CD4-positive, alpha-beta memory T cell (primary cell): ENCODE measurements at regions not wholly inside any gene's neighbourhood (a gene's known extent, or its start where the extent isn't known, plus 50 kb on each side); places are given as distances from the start of the nearest gene placed in this dataset.

Source experiments
- CTCF ChIA-PET: fragments of 350-600 bp; sonication (Branson Sonifier 250); formaldehyde crosslinking; loops from one replicate; lab custom pipeline; 2021; ENCODE audit warnings: inconsistent platforms; ENCODE audit not compliant: partially characterized antibody; lab: Charles Lee
- POLR2A ChIA-PET: fragments of 350-600 bp; sonication (Branson Sonifier 250); formaldehyde crosslinking; loops from one replicate; lab custom pipeline; 2021; ENCODE audit not compliant: partially characterized antibody; lab: Charles Lee
- DNase-seq, 5 donors: peaks; one replicate each; pipeline versions ENCODE4 v3.0.0 to v3.0.0-alpha.2; 2020 to 2022; ENCODE audit warnings: mixed read lengths in 1 of 5
- H3K27ac ChIP-seq: one replicate; pipeline ENCODE4 v1.7.0; 2013; ENCODE audit warnings: low read depth, low read length
- H3K27me3 ChIP-seq: 2 replicates; pipeline ENCODE4 v1.7.0; 2013; ENCODE audit warnings: mild to moderate bottlenecking, low read length, moderate library complexity; ENCODE audit not compliant: insufficient read depth
- H3K36me3 ChIP-seq: 2 replicates; pipeline ENCODE4 v1.7.0; 2013; ENCODE audit warnings: mild to moderate bottlenecking, low read length, moderate library complexity; ENCODE audit not compliant: insufficient read depth
- H3K4me1 ChIP-seq: 2 replicates; pipeline ENCODE4 v1.7.0; 2013; ENCODE audit warnings: mild to moderate bottlenecking, low read length, moderate library complexity; ENCODE audit not compliant: insufficient read depth
- H3K4me3 ChIP-seq, 2 donors: one replicate each; pipeline ENCODE4 v1.7.0; 2013; ENCODE audit warnings: low read length in 2 of 2, mild to moderate bottlenecking in 1 of 2
- H3K9me3 ChIP-seq, 2 donors: one replicate each; pipeline ENCODE4 v1.7.0; 2013; ENCODE audit warnings: low read length in 2 of 2, control low read depth in 1 of 2; ENCODE audit not compliant: control insufficient read depth in 1 of 2
- H3K27ac Mint-ChIP-seq, 7 donors: one replicate each; pipeline ENCODE4 v1.8.0; 2020 to 2021; ENCODE audit warnings: mixed read lengths in 7 of 7, mild to moderate bottlenecking in 6 of 7, inconsistent platforms in 3 of 7, moderate library complexity in 3 of 7
- H3K27me3 Mint-ChIP-seq, 2 donors: one replicate each; pipeline ENCODE4 v1.8.0; 2020 to 2021; ENCODE audit warnings: mixed read lengths in 2 of 2
- H3K36me3 Mint-ChIP-seq, 2 donors: one replicate each; pipeline ENCODE4 v1.8.0; 2020 to 2021; ENCODE audit warnings: mixed read lengths in 2 of 2, inconsistent platforms in 1 of 2, mild to moderate bottlenecking in 1 of 2
- H3K4me1 Mint-ChIP-seq, 4 donors: one replicate each; pipeline ENCODE4 v1.8.0; 2020 to 2021; ENCODE audit warnings: mixed read lengths in 4 of 4, mild to moderate bottlenecking in 1 of 4
- H3K4me3 Mint-ChIP-seq, 8 donors: one replicate each; pipeline ENCODE4 v1.8.0; 2020 to 2021; ENCODE audit warnings: mixed read lengths in 8 of 8, mild to moderate bottlenecking in 7 of 8, moderate library complexity in 6 of 8, inconsistent platforms in 3 of 8
- H3K9me3 Mint-ChIP-seq, 8 donors: one replicate each; pipeline ENCODE4 v1.8.0; 2020 to 2021; ENCODE audit warnings: mixed read lengths in 8 of 8, mild to moderate bottlenecking in 5 of 8, inconsistent platforms in 3 of 8, moderate library complexity in 1 of 8
- intact Hi-C: fragments of 100-400 bp; cut with micrococcal nuclease; formaldehyde crosslinking; loops from one replicate; pipeline ENCODE4 v1.15.1; 2023

DNA sequence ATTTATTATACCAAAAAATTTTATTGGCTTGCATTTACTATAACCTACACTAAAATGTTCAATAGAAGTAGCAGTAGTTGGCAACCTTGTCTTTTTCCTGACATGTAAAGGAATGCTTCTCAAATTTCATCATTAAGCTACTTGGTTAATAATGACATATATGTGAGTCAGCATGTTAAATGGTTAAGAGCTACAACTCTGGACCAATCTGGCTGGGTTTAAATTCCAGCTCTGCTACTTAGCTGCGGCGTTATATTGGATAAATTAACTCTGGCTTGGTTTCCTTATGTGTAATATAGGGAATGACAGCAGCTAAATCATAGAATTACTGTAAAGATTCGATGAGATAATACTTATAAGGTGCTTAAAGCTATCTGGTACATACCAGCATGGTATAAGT is 53.7 kb upstream of the OTOGL start:
- peaks cover 0 to 1% of the 10 kb centered on the region in 2 donors for H3K27me3 Mint-ChIP-seq
- H3K36me3 Mint-ChIP-seq = no peaks in the 10 kb centered on the region
- Histone ChIP-seq H3K4me1 (no peaks in the 10 kb centered on the region), H3K4me3 (no peak overlapping the region), H3K9me3 (no peaks in the 10 kb centered on the region), H3K27me3 (no peaks in the 10 kb centered on the region), H3K36me3 (no peaks in the 10 kb centered on the region), H3K27ac (no peak overlapping the region)
- no peaks in the 10 kb centered on the region for H3K9me3 Mint-ChIP-seq
- intact Hi-C loops = no loop called here
- no peaks in the 10 kb centered on the region for H3K4me1 Mint-ChIP-seq
- H3K4me3 Mint-ChIP-seq = no peak overlapping the region
- H3K27ac Mint-ChIP-seq = no peak overlapping the region
- DNase-seq = no peak
- ChIA-PET POLR2A (no interaction called here), CTCF (interaction anchor here (0.7 to 1.3 kb wide), 3 partner anchors 8 to 142 kb away, joined by 3 to 6 read pairs (median 4); no protein-coding TSS in a partner anchor)

- Histone ChIP-seq H3K36me3 (no peaks in the 10 kb centered on the region), H3K27me3 (no peaks in the 10 kb centered on the region), H3K4me1 (no peaks in the 10 kb centered on the region), H3K27ac (no peak overlapping the region), H3K4me3 (no peak overlapping the region), H3K9me3 (no peaks in the 10 kb centered on the region)
- POLR2A ChIA-PET = no interaction called here
- CTCF ChIA-PET = interaction anchor here (1.0 kb wide), 1 partner anchor 11 kb away, joined by 3 read pairs; no protein-coding TSS in a partner anchor
- Mint-ChIP-seq H3K4me1 (peaks cover 0 to 3% (median 0%) of the 10 kb centered on the region in 4 donors), H3K4me3 (no peak overlapping the region), H3K27me3 (peaks cover 1 to 3% of the 10 kb centered on the region in 2 donors), H3K36me3 (no peaks in the 10 kb centered on the region), H3K27ac (no peak overlapping the region), H3K9me3 (peaks cover 0 to 2% (median 0%) of the 10 kb centered on the region in 8 donors)
- DNase-seq = no peak
- intact Hi-C loops = no loop called here
These were observed 54.7 kb upstream of the OTOGL start for GRCh38 chr12:80044694-80045046.

DNA sequence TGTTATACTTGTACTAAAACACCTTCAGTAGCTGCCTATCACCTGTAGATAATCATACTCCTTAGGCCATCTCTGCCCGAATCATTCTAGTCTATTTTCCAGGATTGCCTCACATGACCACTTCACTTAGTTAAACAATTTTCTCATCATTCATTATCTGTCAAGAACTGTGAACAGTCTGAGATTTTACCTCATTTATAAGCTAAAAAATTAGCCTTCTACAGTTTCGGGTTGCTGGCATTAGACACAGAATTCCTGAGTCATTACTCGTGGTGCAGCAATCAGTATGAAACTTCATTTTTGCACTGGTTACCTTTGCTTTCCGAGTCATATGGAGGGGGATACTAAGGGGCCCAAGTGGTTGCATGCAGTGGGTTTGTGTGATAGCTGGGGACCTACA is 57.6 kb upstream of the OTOGL start:
- no peaks in the 10 kb centered on the region for H3K36me3 Mint-ChIP-seq

GRCh38 chr12:80041071-80041470 is 58.3 kb upstream of the OTOGL start:
- H3K27me3 ChIP-seq = no peaks in the 10 kb centered on the region
- no peak overlapping the region for H3K4me3 ChIP-seq
- peaks cover 0 to 3% (median 0%) of the 10 kb centered on the region in 4 donors for H3K4me1 Mint-ChIP-seq
- ChIA-PET CTCF (interaction anchor here (0.8 kb wide), 1 partner anchor 146 kb away, joined by 3 read pairs; no protein-coding TSS in a partner anchor), POLR2A (no interaction called here)
- no peaks in the 10 kb centered on the region for H3K36me3 ChIP-seq
- no peak overlapping the region for H3K4me3 Mint-ChIP-seq
- no peak overlapping the region for H3K27ac ChIP-seq
- intact Hi-C loops = no loop called here
- no peak for DNase-seq
- H3K27me3 Mint-ChIP-seq = peaks cover 3 to 6% of the 10 kb centered on the region in 2 donors
- no peaks in the 10 kb centered on the region for H3K4me1 ChIP-seq
- H3K27ac Mint-ChIP-seq = no peak overlapping the region
- H3K9me3 ChIP-seq = no peaks in the 10 kb centered on the region
- peaks cover 0 to 2% (median 0%) of the 10 kb centered on the region in 8 donors for H3K9me3 Mint-ChIP-seq
- no peaks in the 10 kb centered on the region for H3K36me3 Mint-ChIP-seq

More for the DNA sequence above, 57.6 kb upstream of the OTOGL start:
- H3K27me3 ChIP-seq = no peaks in the 10 kb centered on the region
- H3K4me1 ChIP-seq = no peaks in the 10 kb centered on the region
- DNase-seq = no peak
- Mint-ChIP-seq H3K27ac (no peak overlapping the region), H3K4me3 (no peak overlapping the region), H3K4me1 (peaks cover 0 to 3% (median 0%) of the 10 kb centered on the region in 4 donors), H3K27me3 (peaks cover 3 to 6% of the 10 kb centered on the region in 2 donors), H3K9me3 (peaks cover 0 to 2% (median 0%) of the 10 kb centered on the region in 8 donors)
- H3K36me3 ChIP-seq = no peaks in the 10 kb centered on the region
- H3K27ac ChIP-seq = no peak overlapping the region
- POLR2A ChIA-PET = no interaction called here
- H3K9me3 ChIP-seq = no peaks in the 10 kb centered on the region
- H3K4me3 ChIP-seq = no peak overlapping the region
- intact Hi-C loops = no loop called here
- CTCF ChIA-PET = interaction anchor here (0.8 kb wide), 1 partner anchor 146 kb away, joined by 3 read pairs; no protein-coding TSS in a partner anchor

- peak overlapping the region in 1 of 7 donors; percentile 72 for H3K27ac Mint-ChIP-seq
- H3K9me3 Mint-ChIP-seq = peaks cover 0 to 2% (median 0%) of the 10 kb centered on the region in 8 donors
- ChIA-PET CTCF (no interaction called here), POLR2A (no interaction called here)
- Histone ChIP-seq H3K4me3 (no peak overlapping the region), H3K4me1 (no peaks in the 10 kb centered on the region), H3K9me3 (no peaks in the 10 kb centered on the region), H3K27me3 (no peaks in the 10 kb centered on the region), H3K36me3 (no peaks in the 10 kb centered on the region), H3K27ac (no peak overlapping the region)
- H3K36me3 Mint-ChIP-seq = no peaks in the 10 kb centered on the region
- H3K4me1 Mint-ChIP-seq = peaks cover 0 to 3% (median 0%) of the 10 kb centered on the region in 4 donors
- H3K27me3 Mint-ChIP-seq = peaks cover 3 to 6% of the 10 kb centered on the region in 2 donors
- DNase-seq = no peak
- intact Hi-C loops = no loop called here
- no peak overlapping the region for H3K4me3 Mint-ChIP-seq
These were observed 59.1 kb upstream of the OTOGL start for GRCh38 chr12:80040075-80040738.

GRCh38 chr12:80038062-80038560 is 61.2 kb upstream of the OTOGL start:
- intact Hi-C loops = no loop called here
- ChIA-PET CTCF (no interaction called here), POLR2A (no interaction called here)
- H3K9me3 Mint-ChIP-seq = peaks cover 0 to 2% (median 0%) of the 10 kb centered on the region in 8 donors
- Histone ChIP-seq H3K4me3 (no peak overlapping the region), H3K27me3 (no peaks in the 10 kb centered on the region), H3K36me3 (no peaks in the 10 kb centered on the region), H3K4me1 (no peaks in the 10 kb centered on the region), H3K27ac (no peak overlapping the region), H3K9me3 (no peaks in the 10 kb centered on the region)
- no peak overlapping the region for H3K4me3 Mint-ChIP-seq
- peaks cover 0 to 3% (median 0%) of the 10 kb centered on the region in 4 donors for H3K4me1 Mint-ChIP-seq
- no peak for DNase-seq
- H3K27ac Mint-ChIP-seq = peak overlapping the region in 1 of 7 donors; percentile 30
- no peaks in the 10 kb centered on the region for H3K36me3 Mint-ChIP-seq
- peaks cover 3 to 6% of the 10 kb centered on the region in 2 donors for H3K27me3 Mint-ChIP-seq

GRCh38 chr12:80033448-80033847 is 65.9 kb upstream of the OTOGL start:
- Mint-ChIP-seq H3K4me3 (no peak overlapping the region), H3K27me3 (peaks cover 6% of the 10 kb centered on the region in 2 donors), H3K36me3 (no peaks in the 10 kb centered on the region), H3K27ac (no peak overlapping the region), H3K4me1 (peaks cover 0 to 4% (median under 1%) of the 10 kb centered on the region in 4 donors), H3K9me3 (no peaks in the 10 kb centered on the region)
- H3K9me3 ChIP-seq = no peaks in the 10 kb centered on the region
- H3K36me3 ChIP-seq = no peaks in the 10 kb centered on the region
- no peaks in the 10 kb centered on the region for H3K4me1 ChIP-seq
- ChIA-PET CTCF (interaction anchor here (1.5 kb wide), 1 partner anchor 154 kb away, joined by 3 read pairs; no protein-coding TSS in a partner anchor), POLR2A (no interaction called here)
- DNase-seq = no peak
- no peak overlapping the region for H3K27ac ChIP-seq
- intact Hi-C loops = no loop called here
- no peak overlapping the region for H3K4me3 ChIP-seq
- no peaks in the 10 kb centered on the region for H3K27me3 ChIP-seq
